GM18870 (cell line): ENCODE measurements at regions not wholly inside any gene's neighbourhood (a gene's known extent, or its start where the extent isn't known, plus 50 kb on each side); places are given as distances from the start of the nearest gene placed in this dataset.

Source experiments
- ATAC-seq: cut with Tn5 transposase; IDR thresholded peaks from one replicate; pipeline ENCODE4 v1.9.1; 2021; ENCODE audit warnings: moderate library complexity; ENCODE audit not compliant: unreplicated experiment

- ATAC-seq: no peak
Observed at GRCh38 chr22:47295982-47296381, 533.5 kb downstream of the TBC1D22A start.

GRCh38 chr22:47295226-47295901 is 532.9 kb downstream of the TBC1D22A start:
- no peak for ATAC-seq

GRCh38 chr22:47294576-47294975 is 532.1 kb downstream of the TBC1D22A start:
- no peak for ATAC-seq

- ATAC-seq: no peak
Observed at GRCh38 chr22:47294222-47294532, 531.7 kb downstream of the TBC1D22A start.

GRCh38 chr22:47293368-47294221 is 531.1 kb downstream of the TBC1D22A start:
- no peak for ATAC-seq

GRCh38 chr22:47292546-47293320 is 530.3 kb downstream of the TBC1D22A start:
- ATAC-seq: no peak

GRCh38 chr22:47291565-47292495 is 529.4 kb downstream of the TBC1D22A start:
- no peak for ATAC-seq

GRCh38 chr22:47290706-47291430 is 528.4 kb downstream of the TBC1D22A start:
- ATAC-seq: no peak

GRCh38 chr22:47289336-47289985 is 527.0 kb downstream of the TBC1D22A start:
- no peak for ATAC-seq

GRCh38 chr22:47288680-47289079 is 526.2 kb downstream of the TBC1D22A start:
- ATAC-seq: no peak

GRCh38 chr22:47287516-47287915 is 525.1 kb downstream of the TBC1D22A start:
- ATAC-seq: no peak

- no peak for ATAC-seq
Observed at GRCh38 chr22:47286590-47286989, 524.1 kb downstream of the TBC1D22A start.

- no peak for ATAC-seq
Observed at GRCh38 chr22:47285981-47286380, 523.5 kb downstream of the TBC1D22A start.

GRCh38 chr22:47284822-47285221 is 522.4 kb downstream of the TBC1D22A start:
- ATAC-seq: no peak

GRCh38 chr22:47284360-47284759 is 521.9 kb downstream of the TBC1D22A start:
- ATAC-seq: no peak

- no peak for ATAC-seq
Observed at GRCh38 chr22:47283616-47284270, 521.3 kb downstream of the TBC1D22A start.

GRCh38 chr22:47282851-47283250 is 520.4 kb downstream of the TBC1D22A start:
- no peak for ATAC-seq

GRCh38 chr22:47282366-47282765 is 519.9 kb downstream of the TBC1D22A start:
- no peak for ATAC-seq
